Neural progenitor cell (in vitro differentiated cells): ENCODE measurements at regions not wholly inside any gene's neighbourhood (a gene's known extent, or its start where the extent isn't known, plus 50 kb on each side); places are given as distances from the start of the nearest gene placed in this dataset.
"Not testable (repeated sequence)": the region's sequence is repeated elsewhere in the genome, so short reads cannot be mapped to it uniquely, and the experiment has no call there.

ENCODE experiments used
- DNase-seq: peaks from one replicate; pipeline ENCODE4 v3.0.0-alpha.2; 2016; ENCODE audit warnings: low spot score
- H2AFZ ChIP-seq: fragments of 200-600 bp; sonication (generic); replicated peaks from 2 replicates; pipeline ENCODE4 v1.6.1; 2016; ENCODE audit warnings: antibody characterized with exemption
- H3F3A ChIP-seq: fragments of 200-600 bp; sonication (generic); 2 replicates; pipeline ENCODE4 v1.6.1; 2016; ENCODE audit warnings: antibody characterized with exemption, low read depth
- H3K27ac ChIP-seq: fragments of 200-600 bp; sonication (generic); 2 replicates; pipeline ENCODE4 v1.5.1; 2016; ENCODE audit warnings: mild to moderate bottlenecking
- H3K27me3 ChIP-seq: fragments of 200-600 bp; sonication (generic); 2 replicates; pipeline ENCODE4 v1.6.1; 2016; ENCODE audit warnings: mild to moderate bottlenecking, moderate library complexity
- H3K36me3 ChIP-seq: fragments of 200-600 bp; sonication (generic); 2 replicates; pipeline ENCODE4 v1.5.1; 2016
- H3K4me1 ChIP-seq: fragments of 200-600 bp; sonication (generic); 2 replicates; pipeline ENCODE4 v1.6.1; 2016; ENCODE audit warnings: mixed run types
- H3K4me2 ChIP-seq: fragments of 200-600 bp; sonication (generic); 2 replicates; pipeline ENCODE4 v1.6.1; 2016
- H3K4me3 ChIP-seq: fragments of 200-600 bp; sonication (generic); 2 replicates; pipeline ENCODE4 v1.5.1; 2016
- H3K79me2 ChIP-seq: fragments of 200-600 bp; sonication (generic); 2 replicates; pipeline ENCODE4 v1.6.1; 2016; ENCODE audit warnings: low read depth
- H3K9ac ChIP-seq: fragments of 200-600 bp; sonication (generic); 2 replicates; pipeline ENCODE4 v1.6.1; 2016
- H3K9me3 ChIP-seq: fragments of 200-600 bp; sonication (generic); 2 replicates; pipeline ENCODE4 v1.5.1; 2016; ENCODE audit warnings: low read depth
- H4K20me1 ChIP-seq: fragments of 200-600 bp; sonication (generic); 2 replicates; pipeline ENCODE4 v1.6.1; 2016; ENCODE audit warnings: low read depth
- H3K27ac Mint-ChIP-seq: 3 replicates; pipeline ENCODE4 v1.8.0; 2021; ENCODE audit warnings: mixed read lengths
- H3K27me3 Mint-ChIP-seq: 2 replicates; pipeline ENCODE4 v1.8.0; 2022; ENCODE audit warnings: low read depth, mild to moderate bottlenecking, inconsistent platforms, moderate library complexity, mixed read lengths; ENCODE audit not compliant: insufficient read depth
- H3K36me3 Mint-ChIP-seq: 3 replicates; pipeline ENCODE4 v1.8.0; 2021; ENCODE audit warnings: mixed read lengths
- H3K4me1 Mint-ChIP-seq: 3 replicates; pipeline ENCODE4 v1.8.0; 2021; ENCODE audit warnings: mixed read lengths
- H3K4me3 Mint-ChIP-seq: 3 replicates; pipeline ENCODE4 v1.8.0; 2021; ENCODE audit warnings: mild to moderate bottlenecking, moderate library complexity, mixed read lengths
- H3K9me3 Mint-ChIP-seq: 3 replicates; pipeline ENCODE4 v1.8.0; 2020; ENCODE audit warnings: mixed read lengths

GRCh38 chr10:46740368-46740767 is 161.4 kb downstream of the SYT15 start:
- H3K9ac ChIP-seq, H3K27me3 Mint-ChIP-seq, H3K4me1 Mint-ChIP-seq, H3F3A ChIP-seq, H3K4me1 ChIP-seq, H3K79me2 ChIP-seq, H3K4me3 Mint-ChIP-seq, H3K4me3 ChIP-seq, H3K9me3 ChIP-seq, H4K20me1 ChIP-seq, H3K27ac ChIP-seq, H2AFZ ChIP-seq, H3K9me3 Mint-ChIP-seq, H3K27ac Mint-ChIP-seq, H3K36me3 ChIP-seq, H3K27me3 ChIP-seq, H3K4me2 ChIP-seq, H3K36me3 Mint-ChIP-seq, DNase-seq: not testable (repeated sequence)

GRCh38 chr10:46749003-46749402 is 162.2 kb upstream of the PTPN20 start:
- not testable (repeated sequence) for DNase-seq, H3K27ac ChIP-seq, H3K4me3 ChIP-seq, H3K4me2 ChIP-seq, H3K4me1 ChIP-seq, H3K9me3 ChIP-seq, H3K4me3 Mint-ChIP-seq, H2AFZ ChIP-seq, H4K20me1 ChIP-seq, H3K27me3 Mint-ChIP-seq, H3K9ac ChIP-seq, H3K27ac Mint-ChIP-seq, H3K79me2 ChIP-seq, H3K27me3 ChIP-seq, H3F3A ChIP-seq, H3K4me1 Mint-ChIP-seq, H3K36me3 ChIP-seq, H3K36me3 Mint-ChIP-seq, H3K9me3 Mint-ChIP-seq

GRCh38 chr10:46749470-46749869 is 161.8 kb upstream of the PTPN20 start:
- not testable (repeated sequence) for H3K4me1 ChIP-seq, H3K4me2 ChIP-seq, H3K27me3 Mint-ChIP-seq, H3K27ac ChIP-seq, H3K27ac Mint-ChIP-seq, H3K4me3 ChIP-seq, H3K9me3 Mint-ChIP-seq, DNase-seq, H3K36me3 ChIP-seq, H3F3A ChIP-seq, H2AFZ ChIP-seq, H3K4me3 Mint-ChIP-seq, H3K9me3 ChIP-seq, H3K4me1 Mint-ChIP-seq, H3K79me2 ChIP-seq, H4K20me1 ChIP-seq, H3K36me3 Mint-ChIP-seq, H3K27me3 ChIP-seq, H3K9ac ChIP-seq

- H3K27me3 Mint-ChIP-seq, H3K9me3 ChIP-seq, H2AFZ ChIP-seq, H3K4me3 Mint-ChIP-seq, H3K4me2 ChIP-seq, H3K9ac ChIP-seq, DNase-seq, H3K27me3 ChIP-seq, H3K4me1 Mint-ChIP-seq, H4K20me1 ChIP-seq, H3K4me3 ChIP-seq, H3K36me3 ChIP-seq, H3F3A ChIP-seq, H3K27ac Mint-ChIP-seq, H3K36me3 Mint-ChIP-seq, H3K27ac ChIP-seq, H3K79me2 ChIP-seq, H3K9me3 Mint-ChIP-seq, H3K4me1 ChIP-seq: not testable (repeated sequence)
These were observed 157.5 kb upstream of the PTPN20 start for GRCh38 chr10:46753763-46754162.

- not testable (repeated sequence) for H3K36me3 Mint-ChIP-seq, DNase-seq, H3K9me3 Mint-ChIP-seq, H3K4me2 ChIP-seq, H3K27me3 Mint-ChIP-seq, H3K9ac ChIP-seq, H3K4me3 Mint-ChIP-seq, H3F3A ChIP-seq, H3K36me3 ChIP-seq, H3K27me3 ChIP-seq, H3K4me1 ChIP-seq, H3K4me1 Mint-ChIP-seq, H2AFZ ChIP-seq, H3K9me3 ChIP-seq, H4K20me1 ChIP-seq, H3K27ac Mint-ChIP-seq, H3K27ac ChIP-seq, H3K79me2 ChIP-seq, H3K4me3 ChIP-seq
These were observed 149.8 kb upstream of the PTPN20 start for GRCh38 chr10:46761471-46761870.

GRCh38 chr10:46768515-46769291 is 142.5 kb upstream of the PTPN20 start:
- not testable (repeated sequence) for H3K79me2 ChIP-seq, H3K27me3 ChIP-seq, H3K36me3 Mint-ChIP-seq, H3K27ac Mint-ChIP-seq, H3K4me1 Mint-ChIP-seq, H3K4me3 ChIP-seq, H3K27ac ChIP-seq, H3K4me1 ChIP-seq, H3K9ac ChIP-seq, H3F3A ChIP-seq, DNase-seq, H3K9me3 ChIP-seq, H4K20me1 ChIP-seq, H3K4me3 Mint-ChIP-seq, H2AFZ ChIP-seq, H3K4me2 ChIP-seq, H3K36me3 ChIP-seq, H3K9me3 Mint-ChIP-seq, H3K27me3 Mint-ChIP-seq

- H3F3A ChIP-seq, H3K4me3 Mint-ChIP-seq, H3K4me2 ChIP-seq, H3K36me3 ChIP-seq, H2AFZ ChIP-seq, H3K4me3 ChIP-seq, H3K79me2 ChIP-seq, DNase-seq, H3K4me1 ChIP-seq, H3K36me3 Mint-ChIP-seq, H3K27ac ChIP-seq, H4K20me1 ChIP-seq, H3K27me3 Mint-ChIP-seq, H3K9me3 ChIP-seq, H3K4me1 Mint-ChIP-seq, H3K27me3 ChIP-seq, H3K27ac Mint-ChIP-seq, H3K9ac ChIP-seq, H3K9me3 Mint-ChIP-seq: not testable (repeated sequence)
These were observed 137.9 kb upstream of the PTPN20 start for GRCh38 chr10:46773178-46773896.

GRCh38 chr10:46773897-46774236 is 137.4 kb upstream of the PTPN20 start:
- not testable (repeated sequence) for H3K79me2 ChIP-seq, H3K36me3 Mint-ChIP-seq, H3K36me3 ChIP-seq, H3F3A ChIP-seq, H3K4me2 ChIP-seq, DNase-seq, H3K9me3 ChIP-seq, H3K27ac ChIP-seq, H3K27me3 ChIP-seq, H2AFZ ChIP-seq, H3K4me1 ChIP-seq, H3K4me3 ChIP-seq, H4K20me1 ChIP-seq, H3K4me3 Mint-ChIP-seq, H3K27me3 Mint-ChIP-seq, H3K9ac ChIP-seq, H3K4me1 Mint-ChIP-seq, H3K9me3 Mint-ChIP-seq, H3K27ac Mint-ChIP-seq
